HuH-7.5 (cell line): ENCODE measurements at regions not wholly inside any gene's neighbourhood (a gene's known extent, or its start where the extent isn't known, plus 50 kb on each side); places are given as distances from the start of the nearest gene placed in this dataset.
"Not testable (repeated sequence)": the region's sequence is repeated elsewhere in the genome, so short reads cannot be mapped to it uniquely, and the experiment has no call there.

Source experiments
- DNase-seq: peaks from one replicate; pipeline ENCODE4 v3.0.0; 2011; ENCODE audit warnings: low spot score

GRCh38 chr9:1554081-1555035 lies 460.8 kb upstream of the SMARCA2 start:
- no peak for DNase-seq

- DNase-seq, result not testable (repeated sequence)
These were observed 456.5 kb upstream of the SMARCA2 start for GRCh38 chr9:1558666-1559065.

- DNase-seq, result no peak
These were observed 439.2 kb upstream of the SMARCA2 start for GRCh38 chr9:1575939-1576338.

- DNase-seq, result no peak
These were observed 434.9 kb upstream of the SMARCA2 start for GRCh38 chr9:1580215-1580614.

- DNase-seq, result no peak
These were observed 433.2 kb upstream of the SMARCA2 start for GRCh38 chr9:1581926-1582325.

- no peak for DNase-seq
These were observed 423.8 kb upstream of the SMARCA2 start for GRCh38 chr9:1591310-1591709.

- no peak for DNase-seq
These were observed 416.9 kb upstream of the SMARCA2 start for GRCh38 chr9:1598270-1598669.

- DNase-seq, result no peak
These were observed 415.2 kb upstream of the SMARCA2 start for GRCh38 chr9:1599961-1600360.

- no peak for DNase-seq
These were observed 410.1 kb upstream of the SMARCA2 start for GRCh38 chr9:1604942-1605560.

- no peak for DNase-seq
These were observed 408.9 kb upstream of the SMARCA2 start for GRCh38 chr9:1606253-1606652.

GRCh38 chr9:1612886-1613285 lies 402.3 kb upstream of the SMARCA2 start:
- DNase-seq, result no peak

GRCh38 chr9:1617419-1617818 lies 397.7 kb upstream of the SMARCA2 start:
- no peak for DNase-seq

- no peak for DNase-seq
These were observed 395.0 kb upstream of the SMARCA2 start for GRCh38 chr9:1619915-1620710.

- DNase-seq, result no peak
These were observed 377.7 kb upstream of the SMARCA2 start for GRCh38 chr9:1637401-1637800.

- no peak for DNase-seq
These were observed 376.0 kb upstream of the SMARCA2 start for GRCh38 chr9:1639166-1639565.

- DNase-seq, result no peak
These were observed 367.4 kb upstream of the SMARCA2 start for GRCh38 chr9:1647776-1648175.

GRCh38 chr9:1653282-1653681 lies 361.9 kb upstream of the SMARCA2 start:
- no peak for DNase-seq

GRCh38 chr9:1658661-1659362 lies 356.3 kb upstream of the SMARCA2 start:
- no peak for DNase-seq

GRCh38 chr9:1659363-1659690 lies 355.8 kb upstream of the SMARCA2 start:
- no peak for DNase-seq

GRCh38 chr9:1668441-1668840 lies 346.7 kb upstream of the SMARCA2 start:
- DNase-seq, result no peak

GRCh38 chr9:1673300-1673699 lies 341.8 kb upstream of the SMARCA2 start:
- DNase-seq, result no peak

GRCh38 chr9:1676771-1677170 lies 338.4 kb upstream of the SMARCA2 start:
- DNase-seq, result no peak
